ENCODE measurements at regions not wholly inside any gene's neighbourhood (a gene's known extent, or its start where the extent isn't known, plus 50 kb on each side); places are given as distances from the start of the nearest gene placed in this dataset.

GRCh38 chr1:172887162-172887561 lies 163.6 kb downstream of the TNFSF18 start:
- no peak for DNase-seq (ENCODE audit: low spot score)

- peak; percentile 23 for DNase-seq (ENCODE audit: low spot score)
These were observed 157.4 kb downstream of the TNFSF18 start for GRCh38 chr1:172893146-172893841.

DNA sequence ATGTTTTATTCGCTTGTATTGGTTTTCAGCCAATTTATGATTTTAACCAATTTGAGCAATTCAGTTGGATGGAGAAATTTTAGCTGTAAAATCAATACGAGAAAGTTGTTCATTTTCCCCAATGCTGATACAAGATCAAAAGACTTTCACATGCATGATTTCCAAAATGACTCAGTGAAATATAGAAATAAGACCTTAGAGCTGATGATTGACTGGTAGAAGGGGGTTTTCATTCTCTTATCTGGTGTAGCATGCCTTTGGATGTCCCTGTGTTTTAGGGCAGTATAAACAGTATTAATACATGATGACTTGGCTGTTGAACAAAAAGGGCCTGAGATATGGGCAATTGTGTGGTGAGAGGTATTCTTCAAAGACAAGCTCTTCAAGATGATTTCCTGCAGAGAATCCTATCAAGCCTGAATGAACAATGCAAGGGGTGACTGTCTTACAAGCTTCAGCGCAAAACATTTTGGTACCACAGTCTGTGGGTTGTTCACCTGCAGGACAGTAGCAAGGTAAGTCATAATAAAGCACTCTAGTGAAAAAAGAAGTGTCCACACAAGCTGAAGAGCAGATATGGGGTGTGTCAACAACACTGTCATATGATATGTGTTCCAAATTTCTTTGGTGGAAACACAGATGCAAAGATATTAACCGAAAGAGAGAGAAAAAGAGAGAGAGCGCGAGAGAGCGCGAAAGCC lies 156.2 kb downstream of the TNFSF18 start:
- no peak for DNase-seq (ENCODE audit: low spot score)

DNA sequence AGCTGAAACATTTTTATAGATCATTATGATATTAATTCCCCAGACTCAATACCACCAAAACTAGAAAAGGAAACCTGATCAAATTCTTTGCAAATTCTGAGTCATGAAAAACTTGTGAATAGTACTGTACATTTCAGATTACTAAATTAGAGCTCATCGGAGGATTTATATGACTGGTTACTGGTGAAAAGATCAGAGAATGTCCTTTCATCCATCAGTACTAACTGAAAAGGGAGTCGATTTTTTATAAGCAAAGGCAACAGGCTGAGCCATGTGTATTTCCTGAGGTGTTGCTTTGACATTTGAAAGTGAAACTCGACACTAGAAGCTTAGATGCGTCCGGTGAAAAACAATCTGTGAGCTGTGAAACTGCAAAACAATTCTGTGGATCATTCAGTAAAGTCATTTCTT lies 155.7 kb downstream of the TNFSF18 start:
- DNase-seq (ENCODE audit: low spot score) = peak; percentile 23

DNA sequence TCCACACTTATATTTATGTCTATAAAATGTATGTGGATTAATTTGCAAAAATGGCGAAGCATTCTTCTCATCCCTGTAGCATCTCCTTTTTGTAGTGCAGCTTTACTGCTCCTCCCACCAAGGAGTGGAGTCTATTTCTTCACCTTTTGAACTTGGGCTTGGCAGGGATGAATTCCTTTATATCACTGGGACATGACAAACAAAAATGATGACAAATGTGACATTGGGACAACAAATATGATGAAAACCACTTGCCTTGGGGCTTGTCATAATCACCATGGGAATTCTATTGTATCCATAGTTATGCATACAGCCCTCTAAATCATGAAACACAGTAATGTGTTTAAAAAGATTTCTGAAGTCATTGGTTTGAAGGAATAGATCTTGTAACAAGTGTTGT lies 155.0 kb downstream of the TNFSF18 start:
- DNase-seq (ENCODE audit: low spot score) = no peak

GRCh38 chr1:172897738-172898137 lies 153.0 kb downstream of the TNFSF18 start:
- no peak for DNase-seq (ENCODE audit: low spot score)

GRCh38 chr1:172898866-172899265 lies 151.9 kb downstream of the TNFSF18 start:
- DNase-seq (ENCODE audit: low spot score) = no peak

- DNase-seq (ENCODE audit: low spot score) = no peak
These were observed 150.3 kb downstream of the TNFSF18 start for GRCh38 chr1:172900376-172900997.

DNA sequence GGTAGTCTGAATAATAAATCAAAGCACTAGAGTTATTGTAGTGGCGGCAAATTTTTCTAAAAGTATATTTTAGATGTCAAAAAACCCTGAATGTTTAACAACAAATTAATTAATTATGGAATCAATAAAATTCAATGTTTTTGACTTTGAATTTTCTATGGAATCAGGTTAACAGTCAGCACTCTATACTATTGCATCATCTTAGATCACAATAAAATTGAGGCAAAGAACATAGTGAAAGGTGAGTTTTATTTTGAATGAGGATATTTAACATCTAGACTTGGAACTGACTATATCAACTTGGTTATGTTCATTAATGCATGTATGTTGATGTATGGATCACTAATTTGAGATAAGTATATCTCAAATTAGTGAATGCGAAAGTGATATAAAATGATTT lies 148.5 kb downstream of the TNFSF18 start:
- no peak for DNase-seq (ENCODE audit: low spot score)

DNA sequence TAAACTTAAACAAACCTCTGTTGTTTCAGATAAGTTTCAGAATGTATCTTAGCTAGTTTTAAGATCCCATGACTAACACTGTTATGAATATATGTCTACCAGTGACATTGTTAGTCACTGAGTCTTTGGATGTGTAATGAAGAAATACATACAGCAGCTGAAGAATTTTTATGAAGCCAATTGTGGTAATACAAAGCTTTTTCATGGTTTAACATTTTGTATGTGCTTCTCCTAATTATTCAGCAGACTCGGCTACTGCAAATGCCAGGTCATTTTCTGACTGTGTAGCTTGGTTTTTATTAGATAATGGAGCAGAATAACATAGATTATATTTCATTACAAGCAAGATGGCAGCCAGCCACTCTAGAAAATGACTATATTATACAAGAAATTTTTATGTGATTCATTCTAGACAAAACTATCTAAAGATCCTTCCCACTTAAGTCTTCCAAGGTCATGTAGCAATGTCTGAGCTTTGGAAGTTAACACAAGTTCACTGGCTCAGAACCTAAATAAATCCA lies 147.8 kb downstream of the TNFSF18 start:
- peak; percentile 19 for DNase-seq (ENCODE audit: low spot score)

GRCh38 chr1:172903581-172904220 lies 147.0 kb downstream of the TNFSF18 start:
- peak; percentile 59 for DNase-seq (ENCODE audit: low spot score)

GRCh38 chr1:172905452-172905851 lies 145.3 kb downstream of the TNFSF18 start:
- no peak for DNase-seq (ENCODE audit: low spot score)

DNA sequence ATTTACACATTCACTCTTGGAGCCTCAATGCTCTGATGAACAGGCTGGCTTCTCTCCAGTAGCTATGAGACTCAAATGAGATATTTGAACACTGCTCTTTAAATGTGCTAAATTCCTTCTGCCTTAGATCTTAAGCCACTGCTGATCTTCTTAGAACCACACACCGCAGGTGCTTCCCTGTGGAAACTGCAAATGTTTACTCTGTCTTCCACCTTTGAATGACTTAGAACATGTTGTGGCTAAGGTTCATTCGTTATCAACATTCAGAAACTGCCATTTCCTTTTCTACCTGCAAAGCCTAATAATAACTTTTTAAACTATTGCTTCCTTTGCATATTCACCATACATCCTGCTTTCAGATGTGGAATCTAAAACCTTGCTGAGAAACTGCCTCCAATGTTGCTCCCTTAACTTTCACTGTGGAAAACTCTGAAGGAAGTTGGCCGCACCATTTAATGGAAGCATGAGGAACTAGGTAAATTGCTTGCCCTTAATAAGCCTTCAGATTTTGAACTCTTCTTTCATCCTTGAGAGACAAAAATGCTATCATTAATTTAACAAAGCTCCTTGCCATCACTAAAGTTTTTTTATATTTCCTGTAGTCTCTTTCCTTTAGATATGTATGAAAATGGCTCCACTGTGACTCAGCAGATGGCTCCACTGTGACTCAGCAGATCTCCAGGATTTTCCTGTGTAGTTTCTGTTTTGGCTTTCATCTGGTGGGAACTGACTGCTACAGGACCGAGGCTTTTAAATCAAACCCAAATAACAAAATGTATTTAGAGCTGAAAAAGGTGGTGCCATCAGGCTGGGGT lies 143.8 kb downstream of the TNFSF18 start:
- peak; percentile 75 for DNase-seq (ENCODE audit: low spot score)

DNA sequence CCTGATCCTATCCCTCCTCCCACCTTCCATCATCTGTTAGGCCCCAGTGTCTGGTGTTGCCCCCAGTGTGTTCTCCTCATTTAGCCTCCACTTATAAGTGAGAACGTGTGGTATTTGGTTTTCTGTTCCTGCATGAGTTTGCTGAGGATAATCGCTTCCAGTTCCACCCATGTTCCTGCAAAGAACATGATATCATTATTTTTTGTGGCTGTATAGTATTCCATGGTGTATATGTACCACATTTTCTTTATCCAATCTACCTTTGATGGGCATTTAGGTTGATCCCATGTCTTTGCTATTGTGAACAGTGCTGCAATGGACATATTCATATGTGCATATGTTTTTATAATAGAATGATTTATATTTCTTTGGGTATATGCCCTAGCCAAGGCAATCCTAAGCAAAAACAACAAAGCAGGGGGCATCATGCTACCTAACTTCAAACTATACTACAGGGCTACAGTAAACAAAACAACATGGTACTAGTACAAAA lies 142.9 kb downstream of the TNFSF18 start:
- no peak for DNase-seq (ENCODE audit: low spot score)

DNA sequence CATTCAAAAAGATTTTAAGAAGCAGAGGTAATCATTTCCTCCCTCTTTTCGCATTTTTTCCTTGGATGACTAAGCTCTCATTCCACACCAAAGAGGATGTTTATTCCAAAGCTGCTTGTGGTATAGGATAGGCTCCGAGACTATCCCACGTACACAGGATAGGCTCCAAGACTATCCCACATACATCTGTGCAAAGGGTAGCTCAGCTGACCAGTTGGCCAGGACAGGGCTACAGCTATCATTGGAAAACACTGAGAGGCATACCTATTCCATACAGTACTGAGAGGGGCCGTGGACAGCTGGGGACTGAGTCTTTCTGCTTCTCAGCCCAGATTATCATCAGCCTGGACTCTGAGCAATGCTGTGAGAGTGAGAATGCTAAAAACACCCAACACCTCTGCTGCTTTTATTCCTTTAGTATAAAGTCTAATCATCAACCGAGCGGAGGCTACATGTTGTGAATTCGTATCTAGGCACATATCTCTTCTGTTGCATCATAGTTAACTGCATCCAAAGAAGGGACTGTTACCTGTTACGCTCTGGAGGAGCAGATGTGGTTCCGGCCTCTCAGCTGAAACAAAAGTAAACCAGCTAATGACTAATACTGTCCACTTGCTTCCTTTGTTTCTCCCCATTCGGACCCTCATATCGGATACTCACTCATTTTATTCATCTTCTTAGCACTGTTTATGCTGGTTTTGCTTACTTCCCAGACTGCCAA lies 141.0 kb downstream of the TNFSF18 start:
- DNase-seq (ENCODE audit: low spot score) = peak; percentile 96

- no peak for DNase-seq (ENCODE audit: low spot score)
These were observed 137.9 kb downstream of the TNFSF18 start for GRCh38 chr1:172912765-172913260.

GRCh38 chr1:172914501-172915144 lies 136.1 kb downstream of the TNFSF18 start:
- DNase-seq (ENCODE audit: low spot score) = peak; percentile 81

- DNase-seq (ENCODE audit: low spot score) = no peak
These were observed 135.5 kb downstream of the TNFSF18 start for GRCh38 chr1:172915271-172915670.

DNA sequence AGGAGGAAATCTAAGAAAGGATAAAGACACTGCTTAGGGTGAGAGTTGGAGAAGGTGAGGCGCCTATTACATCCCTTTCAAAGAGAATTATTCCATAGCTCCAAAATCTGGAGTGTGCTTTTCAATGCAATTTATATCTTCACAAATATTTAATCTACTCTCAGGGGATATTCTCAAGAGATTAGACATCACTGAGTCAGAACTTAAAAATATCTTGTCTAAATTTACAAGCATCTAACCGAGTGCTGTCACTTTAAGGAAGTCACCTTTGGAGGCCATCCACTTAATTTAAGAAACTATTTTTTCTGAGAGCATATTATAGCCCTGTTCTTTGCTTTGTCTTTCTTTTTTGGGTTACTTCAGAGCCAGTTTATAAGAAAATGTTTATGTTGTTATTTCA lies 134.6 kb downstream of the TNFSF18 start:
- DNase-seq (ENCODE audit: low spot score) = no peak

DNA sequence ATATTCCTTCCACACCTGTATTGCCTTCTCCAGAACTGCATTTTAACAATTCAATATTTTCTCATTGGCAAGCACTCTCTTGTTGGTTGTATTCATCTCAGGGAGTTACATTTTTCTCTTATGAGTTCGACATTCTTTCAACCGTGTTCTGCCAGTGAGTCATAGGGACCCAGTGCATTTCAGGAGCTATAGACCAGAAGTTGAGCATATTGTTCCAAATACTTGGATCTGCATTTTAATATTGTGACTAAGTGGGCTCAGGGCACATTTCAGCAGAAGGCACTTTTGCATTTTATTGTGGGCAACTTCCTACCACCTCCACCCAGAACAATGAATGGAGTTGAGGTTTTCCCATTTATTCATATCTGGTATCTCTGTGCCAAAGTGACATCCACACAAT lies 132.8 kb downstream of the TNFSF18 start:
- peak; percentile 67 for DNase-seq (ENCODE audit: low spot score)

All from H4 (cell line).